H1 (cell line): ENCODE measurements at regions not wholly inside any gene's neighbourhood (a gene's known extent, or its start where the extent isn't known, plus 50 kb on each side); places are given as distances from the start of the nearest gene placed in this dataset.

ENCODE experiments used
- CTCF ChIA-PET: fragments of 300-600 bp; sonication (Branson Sonifier 250); formaldehyde crosslinking; loops from one replicate; lab custom pipeline; 2021; ENCODE audit not compliant: partially characterized antibody; lab: Charles Lee
- POLR2A ChIA-PET: fragments of 300-600 bp; sonication (Branson Sonifier 250); formaldehyde crosslinking; loops from one replicate; lab custom pipeline; 2021; ENCODE audit warnings: inconsistent platforms; ENCODE audit not compliant: partially characterized antibody; lab: Charles Lee
- DNase-seq, 2 experiments: peaks; one replicate each; pipeline versions ENCODE4 v3.0.0 to v3.0.0-alpha.2; 2010 to 2022; ENCODE audit warnings: low spot score in 2 of 2, low read depth in 1 of 2, mixed read lengths in 1 of 2
- FAIRE-seq: peaks from 2 replicates; lab custom pipeline; 2011; peaks lifted over from hg19 to GRCh38; lab: Jason Lieb, UNC
- H2AFZ ChIP-seq: 2 replicates; pipeline ENCODE4 v1.8.1; 2012; ENCODE audit warnings: low read length, inconsistent platforms
- H2AK5ac ChIP-seq: 2 replicates; pipeline ENCODE4 v1.6.1; 2013; ENCODE audit warnings: low read depth, low read length
- H2BK120ac ChIP-seq: replicated peaks from 2 replicates; pipeline ENCODE3; 2013; ENCODE audit warnings: low read depth, low read length, inconsistent platforms
- H2BK12ac ChIP-seq: 2 replicates; pipeline ENCODE4 v1.6.1; 2013; ENCODE audit warnings: low read depth, low read length
- H2BK15ac ChIP-seq: 2 replicates; pipeline ENCODE4 v1.6.1; 2013; ENCODE audit warnings: low read length
- H2BK20ac ChIP-seq: 2 replicates; pipeline ENCODE4 v1.6.1; 2013; ENCODE audit warnings: low read length
- H2BK5ac ChIP-seq: 2 replicates; pipeline ENCODE4 v1.6.1; 2013; ENCODE audit warnings: low read depth, low read length
- H3K14ac ChIP-seq: 2 replicates; pipeline ENCODE4 v1.6.1; 2013; ENCODE audit warnings: inconsistent platforms; ENCODE audit not compliant: insufficient read length
- H3K18ac ChIP-seq: 2 replicates; pipeline ENCODE4 v1.6.1; 2013; ENCODE audit warnings: low read length; ENCODE audit errors: extremely low read depth
- H3K23ac ChIP-seq: 2 replicates; pipeline ENCODE4 v1.6.1; 2013; ENCODE audit warnings: inconsistent platforms; ENCODE audit not compliant: insufficient read length
- H3K23me2 ChIP-seq: 2 replicates; pipeline ENCODE4 v1.6.1; 2013; ENCODE audit warnings: low read depth, low read length
- H3K27ac ChIP-seq: 2 replicates; pipeline ENCODE4 v1.6.1; 2011; ENCODE audit warnings: low read depth, low read length, inconsistent platforms
- H3K27me3 ChIP-seq, 4 experiments: replicated peaks in 1 of 4; 1 replicate in 1 of 4; 2 replicates in 3 of 4; pipeline versions ENCODE4 v1.6.1 to v1.8.1; 2011 to 2013; ENCODE audit warnings: low read length in 3 of 4, mild to moderate bottlenecking in 3 of 4, inconsistent platforms in 2 of 4, mixed read lengths in 2 of 4, moderate library complexity in 1 of 4; ENCODE audit not compliant: control insufficient read depth in 3 of 4, insufficient read depth in 3 of 4; ENCODE audit errors: extremely low read depth in 1 of 4
- H3K36me3 ChIP-seq, 4 experiments: 2 replicates each; pipeline versions ENCODE4 v1.6.1 to v1.8.1; 2011 to 2013; ENCODE audit warnings: mild to moderate bottlenecking in 4 of 4, low read length in 3 of 4, moderate library complexity in 2 of 4, control low read depth in 1 of 4, inconsistent platforms in 1 of 4; ENCODE audit not compliant: insufficient read depth in 4 of 4, control insufficient read depth in 2 of 4
- H3K4ac ChIP-seq: replicated peaks from 2 replicates; pipeline ENCODE3; 2013; ENCODE audit warnings: low read length, low read depth, mixed read lengths, inconsistent platforms; ENCODE audit not compliant: insufficient read length
- H3K4me1 ChIP-seq, 4 experiments: replicated peaks in 1 of 4; 1 replicate in 1 of 4; 2 replicates in 3 of 4; pipeline versions ENCODE4 v1.6.1 to v1.8.1; 2011 to 2013; ENCODE audit warnings: low read length in 3 of 4, inconsistent platforms in 2 of 4, mixed read lengths in 1 of 4; ENCODE audit not compliant: insufficient read depth in 4 of 4, control insufficient read depth in 3 of 4
- H3K4me2 ChIP-seq, 2 experiments: 2 replicates each; pipeline versions ENCODE4 v1.6.1 to v1.8.1; 2011 to 2013; ENCODE audit warnings: low read depth in 2 of 2, low read length in 2 of 2, control low read depth in 1 of 2, inconsistent platforms in 1 of 2, mild to moderate bottlenecking in 1 of 2; ENCODE audit not compliant: insufficient read depth in 1 of 2
- H3K4me3 ChIP-seq, 4 experiments: fragments of 200-600, 300-600 bp in 1 of 4; sonication (generic), shearing (Covaris generic), sonication (Bioruptor Twin) in 1 of 4; 2 replicates each; pipeline versions ENCODE4 v1.5.1 to v1.8.1; 2011 to 2016; ENCODE audit warnings: low read length in 4 of 4, low read depth in 3 of 4, control low read depth in 2 of 4, inconsistent platforms in 2 of 4, mild to moderate bottlenecking in 2 of 4, mixed read lengths in 1 of 4, moderate library complexity in 1 of 4; ENCODE audit not compliant: insufficient read depth in 2 of 4; ENCODE audit errors: extremely low read depth in 1 of 4
- H3K56ac ChIP-seq: replicated peaks from 2 replicates; pipeline ENCODE3; 2013; ENCODE audit warnings: low read depth, mild to moderate bottlenecking, mixed read lengths, low read length, inconsistent platforms; ENCODE audit not compliant: insufficient read length
- H3K79me1 ChIP-seq: 2 replicates; pipeline ENCODE4 v1.6.1; 2013; ENCODE audit warnings: low read depth, low read length, control low read depth
- H3K79me2 ChIP-seq, 2 experiments: 2 replicates each; pipeline versions ENCODE4 v1.6.1 to v1.8.1; 2012 to 2013; ENCODE audit warnings: low read length in 2 of 2, mild to moderate bottlenecking in 2 of 2, inconsistent platforms in 1 of 2; ENCODE audit not compliant: insufficient read depth in 2 of 2, control insufficient read depth in 1 of 2
- H3K9ac ChIP-seq, 4 experiments: replicated peaks in 1 of 4; 1 replicate in 1 of 4; 2 replicates in 3 of 4; pipeline versions ENCODE4 v1.6.1 to v1.8.1; 2011 to 2013; ENCODE audit warnings: low read depth in 3 of 4, low read length in 3 of 4, control low read depth in 2 of 4, mild to moderate bottlenecking in 2 of 4, moderate library complexity in 2 of 4, inconsistent platforms in 1 of 4; ENCODE audit errors: extremely low read depth in 1 of 4
- H3K9me3 ChIP-seq, 2 experiments: 2 replicates each; pipeline versions ENCODE4 v1.6.1 to v1.8.1; 2012 to 2013; ENCODE audit warnings: mild to moderate bottlenecking in 2 of 2, moderate library complexity in 2 of 2, control low read depth in 1 of 2, inconsistent platforms in 1 of 2, low read depth in 1 of 2, low read length in 1 of 2, mixed read lengths in 1 of 2; ENCODE audit not compliant: insufficient read depth in 2 of 2
- H4K20me1 ChIP-seq, 2 experiments: replicated peaks in 1 of 2; 2 replicates each; pipeline versions ENCODE3 to v1.8.1; 2011 to 2013; ENCODE audit warnings: inconsistent platforms in 2 of 2, low read length in 2 of 2, mild to moderate bottlenecking in 1 of 2; ENCODE audit not compliant: insufficient read depth in 2 of 2, control insufficient read depth in 1 of 2
- H4K5ac ChIP-seq: 2 replicates; pipeline ENCODE4 v1.6.1; 2013; ENCODE audit warnings: low read length, low read depth, mixed read lengths, inconsistent platforms; ENCODE audit not compliant: insufficient read length
- H4K8ac ChIP-seq: 2 replicates; pipeline ENCODE4 v1.8.0; 2013; ENCODE audit warnings: mild to moderate bottlenecking, moderate library complexity, low read length, inconsistent platforms; ENCODE audit not compliant: insufficient read depth; ENCODE audit errors: extremely low read depth
- H4K91ac ChIP-seq: replicated peaks from 2 replicates; pipeline ENCODE3; 2013; ENCODE audit warnings: low read length, mixed read lengths, inconsistent platforms; ENCODE audit not compliant: insufficient read length
- CBX5 ChIP-seq: fragments of 300-800, 300-1000 bp; sonication (generic); IDR thresholded peaks from 2 replicates; pipeline ENCODE4 v1.7.1; 2016; ENCODE audit warnings: antibody characterized with exemption, low read length, low read depth
- CEBPB ChIP-seq: IDR thresholded peaks from 2 replicates; pipeline ENCODE4 v1.6.1; 2012; ENCODE audit warnings: low read depth, low read length
- CREB1 ChIP-seq: IDR thresholded peaks from 2 replicates; pipeline ENCODE4 v1.6.1; 2012; ENCODE audit warnings: inconsistent platforms
- JUND ChIP-seq: IDR thresholded peaks from 2 replicates; pipeline ENCODE4 v1.6.1; 2011; ENCODE audit warnings: mild to moderate bottlenecking, improper control_type of control experiment, low read length
- SRF ChIP-seq: IDR thresholded peaks from 2 replicates; pipeline ENCODE4 v1.6.1; 2011; ENCODE audit warnings: mild to moderate bottlenecking, low read depth, low read length, moderate library complexity

- H3K56ac ChIP-seq: no peak overlapping the region
- no peak overlapping the region for H2AFZ ChIP-seq
- CTCF ChIA-PET: interaction anchor here (1.3 kb wide), 1 partner anchor 307 kb away, joined by 3 read pairs; no protein-coding TSS in a partner anchor
Measured at GRCh38 chr2:52724585-52724984, 1043.0 kb upstream of the CHAC2 start.

More at GRCh38 chr2:52724585-52724984, 1043.0 kb upstream of the CHAC2 start:
- Histone ChIP-seq H3K27ac (no peak overlapping the region), H3K23ac (no peak overlapping the region), H3K9me3 (0 out of 4 replicates have a peak, but pooled peaks cover 0 to 5% of the 10 kb centered on the region in 2 experiments), H3K4me1 (no peaks in the 10 kb centered on the region), H3K4ac (no peak overlapping the region), H4K8ac (no peak overlapping the region), H3K27me3 (no peaks in the 10 kb centered on the region), H3K79me1 (no peaks in the 10 kb centered on the region), H3K14ac (no peak overlapping the region), H3K36me3 (no peaks in the 10 kb centered on the region), H2BK12ac (no peak overlapping the region; the same call in 1 of the 2 replicates), H2AK5ac (no peak overlapping the region), H2BK15ac (no peak overlapping the region), H4K91ac (no peak overlapping the region), H3K23me2 (no peaks in the 10 kb centered on the region), H3K9ac (no peak overlapping the region), H3K18ac (no peak overlapping the region), H3K79me2 (no peaks in the 10 kb centered on the region), H4K20me1 (no peaks in the 10 kb centered on the region), H2BK120ac (no peak overlapping the region), H3K4me3 (no peak overlapping the region), H2BK5ac (no peak overlapping the region), H4K5ac (no peak overlapping the region), H3K4me2 (no peak overlapping the region), H2BK20ac (no peak overlapping the region)
- FAIRE-seq (no peak), DNase-seq (no peak)
- POLR2A ChIA-PET: no interaction called here
- TF ChIP-seq JUND (no peak), CREB1 (no peak), CBX5 (no peak), CEBPB (no peak), SRF (no peak)
